OCI-LY1 (cell line): ENCODE measurements at regions not wholly inside any gene's neighbourhood (a gene's known extent, or its start where the extent isn't known, plus 50 kb on each side); places are given as distances from the start of the nearest gene placed in this dataset.

ENCODE experiments used
- H2AFZ ChIP-seq: fragments of 200-600 bp; sonication (generic), shearing (Covaris generic); 2 replicates; pipeline ENCODE4 v1.6.0; 2014; ENCODE audit warnings: antibody characterized with exemption, mild to moderate bottlenecking, low read length
- H3F3A ChIP-seq: fragments of 200-600 bp; sonication (generic), shearing (Covaris generic); 2 replicates; pipeline ENCODE4 v1.6.0; 2014; ENCODE audit warnings: mild to moderate bottlenecking, antibody characterized with exemption, low read length, moderate library complexity; ENCODE audit not compliant: insufficient read depth
- H3K27ac ChIP-seq: fragments of 200-600 bp; sonication (generic); 2 replicates; pipeline ENCODE4 v1.5.1; 2014; ENCODE audit warnings: low read length, mixed run types, mild to moderate bottlenecking, low read depth; ENCODE audit not compliant: poor library complexity, severe bottlenecking
- H3K27me3 ChIP-seq: fragments of 200-600 bp; sonication (generic); 2 replicates; pipeline ENCODE4 v1.6.0; 2014; ENCODE audit warnings: antibody characterized with exemption, mild to moderate bottlenecking, low read length, moderate library complexity; ENCODE audit not compliant: insufficient read depth
- H3K36me3 ChIP-seq: fragments of 200-600 bp; sonication (generic); 2 replicates; pipeline ENCODE4 v1.6.1; 2014; ENCODE audit warnings: mild to moderate bottlenecking, antibody characterized with exemption, low read length, moderate library complexity, mixed read lengths; ENCODE audit not compliant: insufficient read depth
- H3K4me1 ChIP-seq: fragments of 200-600 bp; sonication (generic); 2 replicates; pipeline ENCODE4 v1.5.1; 2014; ENCODE audit warnings: mild to moderate bottlenecking, low read length, moderate library complexity; ENCODE audit not compliant: insufficient read depth, severe bottlenecking
- H3K4me2 ChIP-seq: fragments of 200-600 bp; sonication (generic), shearing (Covaris generic); 2 replicates; pipeline ENCODE4 v1.6.1; 2014; ENCODE audit warnings: low read length
- H3K4me3 ChIP-seq: fragments of 200-600 bp; sonication (generic); 2 replicates; pipeline ENCODE4 v1.5.1; 2014; ENCODE audit warnings: low read length, low read depth, mild to moderate bottlenecking, mixed read lengths; ENCODE audit not compliant: poor library complexity, severe bottlenecking
- H3K79me2 ChIP-seq: fragments of 200-600 bp; shearing (Covaris generic); 2 replicates; pipeline ENCODE4 v1.6.1; 2016; ENCODE audit warnings: mixed run types, low read length, mixed read lengths; ENCODE audit not compliant: insufficient read depth
- H3K9ac ChIP-seq: fragments of 200-600 bp; sonication (generic), shearing (Covaris generic); 2 replicates; pipeline ENCODE4 v1.6.1; 2014; ENCODE audit warnings: mild to moderate bottlenecking, low read length, mixed read lengths
- H3K9me2 ChIP-seq: fragments of 200-600 bp; sonication (generic), shearing (Covaris generic); 2 replicates; pipeline ENCODE4 v1.6.1; 2014; ENCODE audit warnings: low read depth, mild to moderate bottlenecking, low read length, mixed read lengths
- H3K9me3 ChIP-seq: fragments of 200-600 bp; shearing (Covaris generic); 2 replicates; pipeline ENCODE4 v1.6.1; 2014; ENCODE audit warnings: low read length, mixed read lengths
- H4K20me1 ChIP-seq: fragments of 200-600 bp; sonication (generic), shearing (Covaris generic); 2 replicates; pipeline ENCODE4 v1.6.0; 2016; ENCODE audit warnings: mild to moderate bottlenecking, low read length; ENCODE audit not compliant: insufficient read depth
- EZH2 ChIP-seq: fragments of 200-600 bp; sonication (generic), shearing (Covaris generic); IDR thresholded peaks from 2 replicates; pipeline ENCODE4 v1.8.0; 2017; ENCODE audit warnings: borderline replicate concordance, mixed run types, mild to moderate bottlenecking, antibody characterized with exemption, low read length, moderate library complexity, mixed read lengths
- TF ChIP-seq, protein P1 (sequence below): fragments of 200-600 bp; sonication (generic), shearing (Covaris generic); IDR thresholded peaks from 2 replicates; pipeline ENCODE4 v1.5.1; 2017; ENCODE audit warnings: mild to moderate bottlenecking, antibody characterized with exemption, low read length, moderate library complexity, mixed read lengths

- H2AFZ ChIP-seq: no peak overlapping the region
- H3K4me3 ChIP-seq: no peak overlapping the region
- H3K9me3 ChIP-seq: no peaks in the 10 kb centered on the region
- H3K9ac ChIP-seq: no peak overlapping the region
- TF ChIP-seq, protein P1, sequence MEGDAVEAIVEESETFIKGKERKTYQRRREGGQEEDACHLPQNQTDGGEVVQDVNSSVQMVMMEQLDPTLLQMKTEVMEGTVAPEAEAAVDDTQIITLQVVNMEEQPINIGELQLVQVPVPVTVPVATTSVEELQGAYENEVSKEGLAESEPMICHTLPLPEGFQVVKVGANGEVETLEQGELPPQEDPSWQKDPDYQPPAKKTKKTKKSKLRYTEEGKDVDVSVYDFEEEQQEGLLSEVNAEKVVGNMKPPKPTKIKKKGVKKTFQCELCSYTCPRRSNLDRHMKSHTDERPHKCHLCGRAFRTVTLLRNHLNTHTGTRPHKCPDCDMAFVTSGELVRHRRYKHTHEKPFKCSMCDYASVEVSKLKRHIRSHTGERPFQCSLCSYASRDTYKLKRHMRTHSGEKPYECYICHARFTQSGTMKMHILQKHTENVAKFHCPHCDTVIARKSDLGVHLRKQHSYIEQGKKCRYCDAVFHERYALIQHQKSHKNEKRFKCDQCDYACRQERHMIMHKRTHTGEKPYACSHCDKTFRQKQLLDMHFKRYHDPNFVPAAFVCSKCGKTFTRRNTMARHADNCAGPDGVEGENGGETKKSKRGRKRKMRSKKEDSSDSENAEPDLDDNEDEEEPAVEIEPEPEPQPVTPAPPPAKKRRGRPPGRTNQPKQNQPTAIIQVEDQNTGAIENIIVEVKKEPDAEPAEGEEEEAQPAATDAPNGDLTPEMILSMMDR: no peak
- TF ChIP-seq EZH2: no peak
- no peaks in the 10 kb centered on the region for H3K9me2 ChIP-seq
- H3K36me3 ChIP-seq: no peaks in the 10 kb centered on the region
- no peak overlapping the region for H3K4me2 ChIP-seq
- H3F3A ChIP-seq: no peaks in the 10 kb centered on the region
- H3K4me1 ChIP-seq: no peaks in the 10 kb centered on the region
- H3K27ac ChIP-seq: no peak overlapping the region
- H4K20me1 ChIP-seq: no peaks in the 10 kb centered on the region
- no peaks in the 10 kb centered on the region for H3K27me3 ChIP-seq
- H3K79me2 ChIP-seq: no peaks in the 10 kb centered on the region
Observed at GRCh38 chr10:29761916-29762315, 127.1 kb upstream of the SVIL start.

- Histone ChIP-seq H3K9ac (no peak overlapping the region), H3K36me3 (no peaks in the 10 kb centered on the region), H3F3A (no peaks in the 10 kb centered on the region), H3K27ac (no peak overlapping the region), H2AFZ (no peak overlapping the region), H3K27me3 (no peaks in the 10 kb centered on the region), H3K4me3 (no peak overlapping the region), H3K79me2 (no peaks in the 10 kb centered on the region), H4K20me1 (no peaks in the 10 kb centered on the region), H3K4me2 (no peak overlapping the region), H3K9me2 (no peaks in the 10 kb centered on the region), H3K9me3 (no peaks in the 10 kb centered on the region), H3K4me1 (no peaks in the 10 kb centered on the region)
- TF ChIP-seq, protein P1: no peak
- no peak for TF ChIP-seq EZH2
Observed at GRCh38 chr10:29760138-29760900, 125.5 kb upstream of the SVIL start.

GRCh38 chr10:29757551-29758297 lies 123.0 kb upstream of the SVIL start:
- no peaks in the 10 kb centered on the region for H3K9me2 ChIP-seq
- no peak overlapping the region for H3K9ac ChIP-seq
- H3K4me3 ChIP-seq: no peak overlapping the region
- no peaks in the 10 kb centered on the region for H4K20me1 ChIP-seq
- no peaks in the 10 kb centered on the region for H3K79me2 ChIP-seq
- TF ChIP-seq, protein P1: no peak
- TF ChIP-seq EZH2: no peak
- no peak overlapping the region for H3K4me2 ChIP-seq
- no peaks in the 10 kb centered on the region for H3K36me3 ChIP-seq
- H2AFZ ChIP-seq: no peak overlapping the region
- H3F3A ChIP-seq: no peaks in the 10 kb centered on the region
- no peaks in the 10 kb centered on the region for H3K27me3 ChIP-seq
- H3K27ac ChIP-seq: no peak overlapping the region
- no peaks in the 10 kb centered on the region for H3K4me1 ChIP-seq
- no peaks in the 10 kb centered on the region for H3K9me3 ChIP-seq
